ENCODE measurements at regions not wholly inside any gene's neighbourhood (a gene's known extent, or its start where the extent isn't known, plus 50 kb on each side); places are given as distances from the start of the nearest gene placed in this dataset.

DNA sequence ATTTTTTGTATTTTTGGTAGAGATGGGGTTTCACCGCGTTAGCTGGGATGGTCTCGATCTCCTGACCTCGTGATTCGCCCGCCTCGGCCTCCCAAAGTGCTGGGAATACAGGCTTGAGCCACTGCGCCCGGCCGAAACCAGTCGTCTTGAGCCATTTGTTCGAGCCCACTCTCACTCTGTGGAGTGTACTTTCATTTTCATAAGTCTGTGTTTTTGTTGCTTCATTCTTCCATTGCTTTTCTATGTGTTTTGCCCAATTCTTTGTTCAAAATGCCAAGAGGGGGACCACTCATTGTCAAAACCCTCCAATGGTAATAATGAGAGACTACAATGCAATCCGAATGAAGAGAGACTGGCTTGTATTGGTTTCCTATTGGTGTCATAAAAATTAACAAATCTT is 1545.5 kb upstream of the DDX18 start:
- TF ChIP-seq, protein P1, sequence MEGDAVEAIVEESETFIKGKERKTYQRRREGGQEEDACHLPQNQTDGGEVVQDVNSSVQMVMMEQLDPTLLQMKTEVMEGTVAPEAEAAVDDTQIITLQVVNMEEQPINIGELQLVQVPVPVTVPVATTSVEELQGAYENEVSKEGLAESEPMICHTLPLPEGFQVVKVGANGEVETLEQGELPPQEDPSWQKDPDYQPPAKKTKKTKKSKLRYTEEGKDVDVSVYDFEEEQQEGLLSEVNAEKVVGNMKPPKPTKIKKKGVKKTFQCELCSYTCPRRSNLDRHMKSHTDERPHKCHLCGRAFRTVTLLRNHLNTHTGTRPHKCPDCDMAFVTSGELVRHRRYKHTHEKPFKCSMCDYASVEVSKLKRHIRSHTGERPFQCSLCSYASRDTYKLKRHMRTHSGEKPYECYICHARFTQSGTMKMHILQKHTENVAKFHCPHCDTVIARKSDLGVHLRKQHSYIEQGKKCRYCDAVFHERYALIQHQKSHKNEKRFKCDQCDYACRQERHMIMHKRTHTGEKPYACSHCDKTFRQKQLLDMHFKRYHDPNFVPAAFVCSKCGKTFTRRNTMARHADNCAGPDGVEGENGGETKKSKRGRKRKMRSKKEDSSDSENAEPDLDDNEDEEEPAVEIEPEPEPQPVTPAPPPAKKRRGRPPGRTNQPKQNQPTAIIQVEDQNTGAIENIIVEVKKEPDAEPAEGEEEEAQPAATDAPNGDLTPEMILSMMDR (IDR thresholded peaks at IDR 0.05) = no peak
- no peak for TF ChIP-seq POLR2A (IDR thresholded peaks at IDR 0.05)
